CD4-positive, CD25-positive, alpha-beta regulatory T cell (primary cell): ENCODE measurements at regions not wholly inside any gene's neighbourhood (a gene's known extent, or its start where the extent isn't known, plus 50 kb on each side); places are given as distances from the start of the nearest gene placed in this dataset.

Source experiments
- ATAC-seq, 2 donors: fragments of 150-1000 bp; cut with Tn5 transposase; one replicate each; pipeline ENCODE4 v1.10.0; 2021; ENCODE audit warnings: low read depth in 2 of 2, moderate number of reproducible peaks in 2 of 2, moderate library complexity in 1 of 2
- DNase-seq, 3 donors: peaks; one replicate each; pipeline versions ENCODE4 v3.0.0 to v3.0.0-alpha.2; 2012 to 2022; ENCODE audit warnings: mixed read lengths in 1 of 3
- H3K27ac ChIP-seq: one replicate; pipeline ENCODE4 v1.7.0; 2013; ENCODE audit warnings: mild to moderate bottlenecking, low read length; ENCODE audit not compliant: insufficient read depth, poor library complexity, severe bottlenecking
- H3K27me3 ChIP-seq: one replicate; pipeline ENCODE4 v1.7.0; 2013; ENCODE audit warnings: low read length; ENCODE audit not compliant: control insufficient read depth, insufficient read depth
- H3K36me3 ChIP-seq: one replicate; pipeline ENCODE4 v1.7.0; 2013; ENCODE audit warnings: mild to moderate bottlenecking, low read length, moderate library complexity; ENCODE audit not compliant: control insufficient read depth, insufficient read depth
- H3K4me1 ChIP-seq: 2 replicates; pipeline ENCODE4 v1.7.0; 2013; ENCODE audit warnings: mild to moderate bottlenecking, low read length; ENCODE audit not compliant: insufficient read depth, control insufficient read depth, poor library complexity, severe bottlenecking
- H3K4me3 ChIP-seq: one replicate; pipeline ENCODE4 v1.7.0; 2013; ENCODE audit warnings: low read depth, mild to moderate bottlenecking, low read length, moderate library complexity
- H3K9me3 ChIP-seq, 2 experiments: 1 replicate in 1 of 2; 2 replicates in 1 of 2; pipeline ENCODE4 v1.7.0; 2013; ENCODE audit warnings: low read length in 2 of 2, mild to moderate bottlenecking in 1 of 2, moderate library complexity in 1 of 2; ENCODE audit not compliant: control insufficient read depth in 2 of 2
- H3K27ac Mint-ChIP-seq, 3 donors: one replicate each; pipeline ENCODE4 v1.8.0; 2020 to 2022; ENCODE audit warnings: mild to moderate bottlenecking in 3 of 3, mixed read lengths in 3 of 3, moderate library complexity in 2 of 3
- H3K27me3 Mint-ChIP-seq: one replicate; pipeline ENCODE4 v1.8.0; 2022; ENCODE audit warnings: mild to moderate bottlenecking, mixed read lengths
- H3K36me3 Mint-ChIP-seq: one replicate; pipeline ENCODE4 v1.8.0; 2020; ENCODE audit warnings: mixed read lengths
- H3K4me1 Mint-ChIP-seq, 4 donors: one replicate each; pipeline ENCODE4 v1.8.0; 2020 to 2022; ENCODE audit warnings: mixed read lengths in 4 of 4, mild to moderate bottlenecking in 1 of 4
- H3K4me3 Mint-ChIP-seq, 4 donors: one replicate each; pipeline ENCODE4 v1.8.0; 2020 to 2022; ENCODE audit warnings: mild to moderate bottlenecking in 4 of 4, mixed read lengths in 4 of 4, moderate library complexity in 3 of 4
- H3K9me3 Mint-ChIP-seq, 7 donors: one replicate each; pipeline ENCODE4 v1.8.0; 2020 to 2022; ENCODE audit warnings: mixed read lengths in 7 of 7, mild to moderate bottlenecking in 3 of 7, moderate library complexity in 2 of 7

DNA sequence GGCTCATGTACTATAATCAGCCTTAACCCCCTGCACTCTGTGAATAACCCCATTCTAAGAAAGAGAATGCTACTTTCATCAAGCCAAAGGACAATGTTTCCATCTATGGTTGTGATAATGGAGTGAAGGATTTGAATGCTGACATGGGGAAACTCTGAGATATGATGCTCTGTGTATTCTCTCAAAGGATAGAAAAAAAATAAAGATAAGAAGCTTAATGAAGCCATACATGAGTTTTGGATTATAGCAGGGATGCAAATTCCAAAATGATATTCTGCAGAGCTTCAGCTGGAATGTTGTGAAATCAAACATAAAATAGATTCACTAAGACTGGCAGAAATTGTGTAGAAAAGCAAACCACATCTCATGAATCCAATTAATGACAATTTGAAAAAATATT is 1074.1 kb downstream of the XPNPEP1 start:
- no peak overlapping the region for H3K27ac Mint-ChIP-seq
- H3K36me3 Mint-ChIP-seq = no peaks in the 10 kb centered on the region
- DNase-seq = no peak
- H3K27me3 ChIP-seq = no peaks in the 10 kb centered on the region
- H3K9me3 ChIP-seq = peaks cover 0 to 5% of the 10 kb centered on the region in 2 experiments
- H3K9me3 Mint-ChIP-seq = peaks cover 0 to 16% (median 6%) of the 10 kb centered on the region in 7 donors
- no peak overlapping the region for H3K4me3 Mint-ChIP-seq
- no peak overlapping the region for H3K27ac ChIP-seq
- no peak for ATAC-seq
- no peaks in the 10 kb centered on the region for H3K36me3 ChIP-seq
- no peaks in the 10 kb centered on the region for H3K4me1 Mint-ChIP-seq
- no peak overlapping the region for H3K4me3 ChIP-seq
- H3K4me1 ChIP-seq = no peaks in the 10 kb centered on the region
- H3K27me3 Mint-ChIP-seq = no peaks in the 10 kb centered on the region

DNA sequence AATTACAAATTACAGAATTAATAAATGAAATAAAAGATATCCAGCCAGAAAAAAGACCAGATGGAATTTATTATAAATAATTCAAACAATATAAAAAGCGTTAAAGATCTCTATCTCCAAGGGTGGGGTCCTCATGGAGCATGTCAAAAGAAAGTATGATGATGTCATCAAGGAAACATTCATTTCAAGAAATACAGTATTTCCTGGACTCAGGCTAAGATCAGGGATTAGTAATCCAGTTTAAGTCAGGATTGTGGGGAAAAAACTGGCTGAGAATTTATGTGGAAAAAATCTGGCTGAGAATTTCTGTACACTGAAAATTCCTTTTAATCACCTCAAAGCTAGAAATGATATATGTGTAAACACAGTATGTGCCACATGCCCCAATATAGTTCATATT is 1075.3 kb downstream of the XPNPEP1 start:
- H3K9me3 Mint-ChIP-seq = peaks cover 0 to 18% (median 5%) of the 10 kb centered on the region in 7 donors
- Histone ChIP-seq H3K27me3 (no peaks in the 10 kb centered on the region), H3K4me1 (no peaks in the 10 kb centered on the region), H3K4me3 (no peak overlapping the region), H3K27ac (no peak overlapping the region), H3K36me3 (no peaks in the 10 kb centered on the region), H3K9me3 (peaks cover 2 to 5% of the 10 kb centered on the region in 2 experiments)
- no peak overlapping the region for H3K4me3 Mint-ChIP-seq
- H3K36me3 Mint-ChIP-seq = no peaks in the 10 kb centered on the region
- H3K4me1 Mint-ChIP-seq = no peaks in the 10 kb centered on the region
- no peaks in the 10 kb centered on the region for H3K27me3 Mint-ChIP-seq
- H3K27ac Mint-ChIP-seq = no peak overlapping the region
- DNase-seq (no peak), ATAC-seq (no peak)

DNA sequence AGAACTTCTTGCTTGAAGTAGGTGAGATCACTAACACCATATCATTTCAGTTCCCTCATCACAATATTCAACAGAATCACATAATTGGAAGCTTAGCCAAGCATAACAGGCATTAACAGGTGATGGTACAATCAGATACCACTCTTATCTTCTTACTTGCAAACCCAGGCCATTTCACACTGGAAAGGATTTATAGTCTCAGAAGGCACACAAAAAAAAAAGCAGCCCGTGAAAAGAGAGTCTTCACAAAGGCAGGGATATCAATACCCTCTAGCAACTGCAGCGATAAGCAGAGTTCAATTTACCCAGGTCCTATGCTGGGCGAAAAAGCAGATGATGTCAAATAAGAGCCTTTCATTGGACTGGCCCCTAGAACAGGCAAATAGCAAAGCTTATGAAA is 1082.4 kb downstream of the XPNPEP1 start:
- H3K27ac ChIP-seq = no peak overlapping the region
- H3K36me3 ChIP-seq = no peaks in the 10 kb centered on the region
- H3K27me3 ChIP-seq = no peaks in the 10 kb centered on the region
- H3K27ac Mint-ChIP-seq = no peak overlapping the region
- H3K9me3 ChIP-seq = peaks cover 2 to 3% of the 10 kb centered on the region in 2 experiments
- H3K27me3 Mint-ChIP-seq = no peaks in the 10 kb centered on the region
- H3K9me3 Mint-ChIP-seq = peaks cover 0 to 19% (median 3%) of the 10 kb centered on the region in 7 donors
- H3K4me3 ChIP-seq = no peak overlapping the region
- H3K4me3 Mint-ChIP-seq = no peak overlapping the region
- no peaks in the 10 kb centered on the region for H3K4me1 ChIP-seq
- H3K4me1 Mint-ChIP-seq = no peaks in the 10 kb centered on the region
- no peak for ATAC-seq
- no peak for DNase-seq
- no peaks in the 10 kb centered on the region for H3K36me3 Mint-ChIP-seq

DNA sequence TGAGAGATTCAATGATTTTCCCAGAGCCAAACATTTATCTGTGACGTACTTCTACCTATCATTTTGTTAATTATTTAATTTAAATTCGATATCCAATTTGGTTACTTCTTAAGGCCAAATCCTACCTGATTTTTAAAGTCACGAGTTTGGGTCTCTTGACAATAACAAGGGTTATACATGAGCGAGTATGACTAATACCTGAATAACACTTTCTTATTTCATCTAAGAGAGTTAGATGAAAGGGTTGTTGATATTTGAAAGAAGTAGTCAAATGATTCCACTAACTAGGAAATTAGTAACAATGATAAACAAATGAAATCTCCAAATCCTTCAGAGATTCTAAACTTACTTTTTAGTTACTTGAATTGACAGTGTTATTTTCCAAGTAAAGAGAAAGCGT is 1086.9 kb downstream of the XPNPEP1 start:
- Mint-ChIP-seq H3K27me3 (no peaks in the 10 kb centered on the region), H3K36me3 (no peaks in the 10 kb centered on the region), H3K27ac (no peak overlapping the region), H3K4me3 (no peak overlapping the region), H3K4me1 (no peaks in the 10 kb centered on the region), H3K9me3 (peaks cover 1 to 25% (median 5%) of the 10 kb centered on the region in 7 donors)
- Histone ChIP-seq H3K4me3 (no peak overlapping the region), H3K4me1 (no peaks in the 10 kb centered on the region), H3K36me3 (no peaks in the 10 kb centered on the region), H3K27me3 (no peaks in the 10 kb centered on the region), H3K9me3 (no peaks in the 10 kb centered on the region), H3K27ac (no peak overlapping the region)
- DNase-seq (no peak), ATAC-seq (no peak)

DNA sequence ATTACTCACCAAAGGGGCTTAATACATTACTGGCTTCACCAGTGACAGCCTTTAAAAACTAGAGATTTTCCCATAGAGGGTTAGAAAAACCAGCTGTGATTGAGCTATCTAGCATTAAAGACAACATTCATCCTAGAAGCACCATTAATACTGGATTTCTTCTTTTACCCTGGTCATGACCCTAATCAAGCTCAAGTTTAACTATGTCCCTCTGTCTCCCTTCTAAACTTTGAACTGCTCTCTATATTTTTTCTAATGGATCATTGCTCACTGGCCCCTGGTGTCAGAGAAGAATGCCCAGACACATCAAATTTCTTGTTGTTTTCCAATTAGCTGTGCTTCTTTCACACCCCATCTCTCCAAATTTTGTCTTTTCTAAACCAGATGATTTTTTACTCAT is 1101.3 kb downstream of the XPNPEP1 start:
- Histone ChIP-seq H3K27ac (no peak overlapping the region), H3K36me3 (no peaks in the 10 kb centered on the region), H3K4me3 (no peak overlapping the region), H3K9me3 (no peaks in the 10 kb centered on the region), H3K4me1 (no peaks in the 10 kb centered on the region), H3K27me3 (no peaks in the 10 kb centered on the region)
- H3K27ac Mint-ChIP-seq = no peak overlapping the region
- peaks cover 0 to 28% (median 3%) of the 10 kb centered on the region in 7 donors for H3K9me3 Mint-ChIP-seq
- ATAC-seq (no peak), DNase-seq (no peak)
- no peaks in the 10 kb centered on the region for H3K27me3 Mint-ChIP-seq
- no peaks in the 10 kb centered on the region for H3K36me3 Mint-ChIP-seq
- no peak overlapping the region for H3K4me3 Mint-ChIP-seq
- no peaks in the 10 kb centered on the region for H3K4me1 Mint-ChIP-seq

DNA sequence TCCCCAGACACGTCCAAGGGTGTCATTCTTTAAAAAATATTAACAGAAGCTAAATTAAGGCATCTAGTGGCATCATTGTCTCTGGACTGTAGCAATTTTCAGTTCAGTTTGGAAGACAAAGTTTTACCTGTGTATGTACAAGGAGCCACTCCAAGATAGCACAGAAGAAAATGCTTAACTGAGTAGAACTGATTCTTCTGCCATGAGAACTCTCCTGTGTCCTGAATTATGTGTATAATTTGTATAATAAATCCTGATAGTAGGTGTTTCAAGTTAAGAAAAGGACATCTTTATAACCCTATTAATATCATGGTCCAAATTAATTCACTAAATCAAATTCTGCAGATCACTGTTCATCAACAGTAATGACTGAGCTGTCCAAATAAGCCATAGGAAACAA is 1104.0 kb downstream of the XPNPEP1 start:
- H3K9me3 ChIP-seq = no peaks in the 10 kb centered on the region
- DNase-seq (no peak), ATAC-seq (no peak)
- H3K4me1 ChIP-seq = no peaks in the 10 kb centered on the region
- Mint-ChIP-seq H3K9me3 (peaks cover 0 to 26% (median 3%) of the 10 kb centered on the region in 7 donors), H3K27me3 (no peaks in the 10 kb centered on the region), H3K4me1 (no peaks in the 10 kb centered on the region), H3K4me3 (no peak overlapping the region), H3K36me3 (no peaks in the 10 kb centered on the region), H3K27ac (no peak overlapping the region)
- H3K27me3 ChIP-seq = no peaks in the 10 kb centered on the region
- no peaks in the 10 kb centered on the region for H3K36me3 ChIP-seq
- no peak overlapping the region for H3K4me3 ChIP-seq
- H3K27ac ChIP-seq = no peak overlapping the region

DNA sequence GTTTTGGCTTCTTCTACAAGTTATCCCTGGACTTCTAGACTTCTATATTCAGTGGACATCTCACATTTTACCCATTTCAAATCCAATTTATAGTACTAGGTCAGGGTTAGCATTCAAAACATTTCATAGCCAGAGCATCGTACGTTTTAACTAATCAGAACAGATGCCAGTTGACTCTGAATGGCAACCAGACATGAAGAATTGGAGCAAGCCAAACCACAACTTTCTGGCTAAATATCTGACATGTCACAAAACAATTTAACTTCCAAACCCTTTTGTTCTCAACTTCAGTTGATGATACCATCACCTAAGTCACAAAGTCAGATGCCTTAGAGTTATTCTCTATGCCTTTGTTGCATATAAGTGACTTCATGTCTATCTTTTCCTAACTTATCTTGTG is 1105.7 kb downstream of the XPNPEP1 start:
- H3K36me3 Mint-ChIP-seq = no peaks in the 10 kb centered on the region
- peaks cover 0 to 31% (median 5%) of the 10 kb centered on the region in 7 donors for H3K9me3 Mint-ChIP-seq
- no peak overlapping the region for H3K4me3 ChIP-seq
- no peaks in the 10 kb centered on the region for H3K27me3 Mint-ChIP-seq
- no peaks in the 10 kb centered on the region for H3K4me1 Mint-ChIP-seq
- H3K36me3 ChIP-seq = no peaks in the 10 kb centered on the region
- H3K27ac ChIP-seq = no peak overlapping the region
- no peak for DNase-seq
- no peak for ATAC-seq
- H3K27me3 ChIP-seq = no peaks in the 10 kb centered on the region
- no peak overlapping the region for H3K4me3 Mint-ChIP-seq
- H3K9me3 ChIP-seq = no peaks in the 10 kb centered on the region
- H3K4me1 ChIP-seq = no peaks in the 10 kb centered on the region
- no peak overlapping the region for H3K27ac Mint-ChIP-seq

DNA sequence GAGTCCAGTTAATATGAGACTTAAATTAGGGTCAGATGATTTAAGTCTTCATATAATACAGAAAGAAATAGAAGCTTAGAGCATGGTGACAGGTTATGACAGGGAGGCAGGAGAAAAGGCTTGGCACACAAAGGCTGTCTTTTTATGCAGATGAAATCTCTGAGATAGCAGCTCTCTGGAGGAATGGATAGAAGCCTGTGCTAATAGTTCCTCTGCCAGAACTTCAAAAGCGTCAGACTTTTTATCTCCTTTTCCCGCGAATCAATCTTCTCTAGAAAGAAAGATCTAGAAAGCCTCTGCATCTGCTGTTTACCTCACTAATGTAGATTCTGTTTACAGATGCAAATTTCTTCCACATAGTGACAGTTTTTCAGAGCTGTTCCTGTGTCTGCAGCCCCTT is 1106.2 kb downstream of the XPNPEP1 start:
- Mint-ChIP-seq H3K4me3 (no peak overlapping the region), H3K4me1 (no peaks in the 10 kb centered on the region), H3K27me3 (no peaks in the 10 kb centered on the region), H3K36me3 (no peaks in the 10 kb centered on the region), H3K9me3 (peaks cover 0 to 36% (median 4%) of the 10 kb centered on the region in 7 donors), H3K27ac (no peak overlapping the region)
- Histone ChIP-seq H3K27me3 (no peaks in the 10 kb centered on the region), H3K4me3 (no peak overlapping the region), H3K27ac (no peak overlapping the region), H3K36me3 (no peaks in the 10 kb centered on the region), H3K4me1 (no peaks in the 10 kb centered on the region), H3K9me3 (no peaks in the 10 kb centered on the region)
- no peak for DNase-seq
- no peak for ATAC-seq
